H1 (cell line): ENCODE measurements at regions not wholly inside any gene's neighbourhood (a gene's known extent, or its start where the extent isn't known, plus 50 kb on each side); places are given as distances from the start of the nearest gene placed in this dataset.

Source experiments
- CTCF ChIA-PET: fragments of 300-600 bp; sonication (Branson Sonifier 250); formaldehyde crosslinking; loops from one replicate; lab custom pipeline; 2021; ENCODE audit not compliant: partially characterized antibody; lab: Charles Lee
- POLR2A ChIA-PET: fragments of 300-600 bp; sonication (Branson Sonifier 250); formaldehyde crosslinking; loops from one replicate; lab custom pipeline; 2021; ENCODE audit warnings: inconsistent platforms; ENCODE audit not compliant: partially characterized antibody; lab: Charles Lee
- DNase-seq, 2 experiments: peaks; one replicate each; pipeline versions ENCODE4 v3.0.0 to v3.0.0-alpha.2; 2010 to 2022; ENCODE audit warnings: low spot score in 2 of 2, low read depth in 1 of 2, mixed read lengths in 1 of 2
- FAIRE-seq: peaks from 2 replicates; lab custom pipeline; 2011; peaks lifted over from hg19 to GRCh38; lab: Jason Lieb, UNC
- H2AFZ ChIP-seq: 2 replicates; pipeline ENCODE4 v1.8.1; 2012; ENCODE audit warnings: low read length, inconsistent platforms
- H2AK5ac ChIP-seq: 2 replicates; pipeline ENCODE4 v1.6.1; 2013; ENCODE audit warnings: low read depth, low read length
- H2BK120ac ChIP-seq: replicated peaks from 2 replicates; pipeline ENCODE3; 2013; ENCODE audit warnings: low read depth, low read length, inconsistent platforms
- H2BK12ac ChIP-seq: 2 replicates; pipeline ENCODE4 v1.6.1; 2013; ENCODE audit warnings: low read depth, low read length
- H2BK15ac ChIP-seq: 2 replicates; pipeline ENCODE4 v1.6.1; 2013; ENCODE audit warnings: low read length
- H2BK20ac ChIP-seq: 2 replicates; pipeline ENCODE4 v1.6.1; 2013; ENCODE audit warnings: low read length
- H2BK5ac ChIP-seq: 2 replicates; pipeline ENCODE4 v1.6.1; 2013; ENCODE audit warnings: low read depth, low read length
- H3K14ac ChIP-seq: 2 replicates; pipeline ENCODE4 v1.6.1; 2013; ENCODE audit warnings: inconsistent platforms; ENCODE audit not compliant: insufficient read length
- H3K18ac ChIP-seq: 2 replicates; pipeline ENCODE4 v1.6.1; 2013; ENCODE audit warnings: low read length; ENCODE audit errors: extremely low read depth
- H3K23ac ChIP-seq: 2 replicates; pipeline ENCODE4 v1.6.1; 2013; ENCODE audit warnings: inconsistent platforms; ENCODE audit not compliant: insufficient read length
- H3K23me2 ChIP-seq: 2 replicates; pipeline ENCODE4 v1.6.1; 2013; ENCODE audit warnings: low read depth, low read length
- H3K27ac ChIP-seq: 2 replicates; pipeline ENCODE4 v1.6.1; 2011; ENCODE audit warnings: low read depth, low read length, inconsistent platforms
- H3K27me3 ChIP-seq, 4 experiments: replicated peaks in 1 of 4; 1 replicate in 1 of 4; 2 replicates in 3 of 4; pipeline versions ENCODE4 v1.6.1 to v1.8.1; 2011 to 2013; ENCODE audit warnings: low read length in 3 of 4, mild to moderate bottlenecking in 3 of 4, inconsistent platforms in 2 of 4, mixed read lengths in 2 of 4, moderate library complexity in 1 of 4; ENCODE audit not compliant: control insufficient read depth in 3 of 4, insufficient read depth in 3 of 4; ENCODE audit errors: extremely low read depth in 1 of 4
- H3K36me3 ChIP-seq, 4 experiments: 2 replicates each; pipeline versions ENCODE4 v1.6.1 to v1.8.1; 2011 to 2013; ENCODE audit warnings: mild to moderate bottlenecking in 4 of 4, low read length in 3 of 4, moderate library complexity in 2 of 4, control low read depth in 1 of 4, inconsistent platforms in 1 of 4; ENCODE audit not compliant: insufficient read depth in 4 of 4, control insufficient read depth in 2 of 4
- H3K4ac ChIP-seq: replicated peaks from 2 replicates; pipeline ENCODE3; 2013; ENCODE audit warnings: low read length, low read depth, mixed read lengths, inconsistent platforms; ENCODE audit not compliant: insufficient read length
- H3K4me1 ChIP-seq, 4 experiments: replicated peaks in 1 of 4; 1 replicate in 1 of 4; 2 replicates in 3 of 4; pipeline versions ENCODE4 v1.6.1 to v1.8.1; 2011 to 2013; ENCODE audit warnings: low read length in 3 of 4, inconsistent platforms in 2 of 4, mixed read lengths in 1 of 4; ENCODE audit not compliant: insufficient read depth in 4 of 4, control insufficient read depth in 3 of 4
- H3K4me2 ChIP-seq, 2 experiments: 2 replicates each; pipeline versions ENCODE4 v1.6.1 to v1.8.1; 2011 to 2013; ENCODE audit warnings: low read depth in 2 of 2, low read length in 2 of 2, control low read depth in 1 of 2, inconsistent platforms in 1 of 2, mild to moderate bottlenecking in 1 of 2; ENCODE audit not compliant: insufficient read depth in 1 of 2
- H3K4me3 ChIP-seq, 4 experiments: fragments of 200-600, 300-600 bp in 1 of 4; sonication (generic), shearing (Covaris generic), sonication (Bioruptor Twin) in 1 of 4; 2 replicates each; pipeline versions ENCODE4 v1.5.1 to v1.8.1; 2011 to 2016; ENCODE audit warnings: low read length in 4 of 4, low read depth in 3 of 4, control low read depth in 2 of 4, inconsistent platforms in 2 of 4, mild to moderate bottlenecking in 2 of 4, mixed read lengths in 1 of 4, moderate library complexity in 1 of 4; ENCODE audit not compliant: insufficient read depth in 2 of 4; ENCODE audit errors: extremely low read depth in 1 of 4
- H3K56ac ChIP-seq: replicated peaks from 2 replicates; pipeline ENCODE3; 2013; ENCODE audit warnings: low read depth, mild to moderate bottlenecking, mixed read lengths, low read length, inconsistent platforms; ENCODE audit not compliant: insufficient read length
- H3K79me1 ChIP-seq: 2 replicates; pipeline ENCODE4 v1.6.1; 2013; ENCODE audit warnings: low read depth, low read length, control low read depth
- H3K79me2 ChIP-seq, 2 experiments: 2 replicates each; pipeline versions ENCODE4 v1.6.1 to v1.8.1; 2012 to 2013; ENCODE audit warnings: low read length in 2 of 2, mild to moderate bottlenecking in 2 of 2, inconsistent platforms in 1 of 2; ENCODE audit not compliant: insufficient read depth in 2 of 2, control insufficient read depth in 1 of 2
- H3K9ac ChIP-seq, 4 experiments: replicated peaks in 1 of 4; 1 replicate in 1 of 4; 2 replicates in 3 of 4; pipeline versions ENCODE4 v1.6.1 to v1.8.1; 2011 to 2013; ENCODE audit warnings: low read depth in 3 of 4, low read length in 3 of 4, control low read depth in 2 of 4, mild to moderate bottlenecking in 2 of 4, moderate library complexity in 2 of 4, inconsistent platforms in 1 of 4; ENCODE audit errors: extremely low read depth in 1 of 4
- H3K9me3 ChIP-seq, 2 experiments: 2 replicates each; pipeline versions ENCODE4 v1.6.1 to v1.8.1; 2012 to 2013; ENCODE audit warnings: mild to moderate bottlenecking in 2 of 2, moderate library complexity in 2 of 2, control low read depth in 1 of 2, inconsistent platforms in 1 of 2, low read depth in 1 of 2, low read length in 1 of 2, mixed read lengths in 1 of 2; ENCODE audit not compliant: insufficient read depth in 2 of 2
- H4K20me1 ChIP-seq, 2 experiments: replicated peaks in 1 of 2; 2 replicates each; pipeline versions ENCODE3 to v1.8.1; 2011 to 2013; ENCODE audit warnings: inconsistent platforms in 2 of 2, low read length in 2 of 2, mild to moderate bottlenecking in 1 of 2; ENCODE audit not compliant: insufficient read depth in 2 of 2, control insufficient read depth in 1 of 2
- H4K5ac ChIP-seq: 2 replicates; pipeline ENCODE4 v1.6.1; 2013; ENCODE audit warnings: low read length, low read depth, mixed read lengths, inconsistent platforms; ENCODE audit not compliant: insufficient read length
- H4K8ac ChIP-seq: 2 replicates; pipeline ENCODE4 v1.8.0; 2013; ENCODE audit warnings: mild to moderate bottlenecking, moderate library complexity, low read length, inconsistent platforms; ENCODE audit not compliant: insufficient read depth; ENCODE audit errors: extremely low read depth
- H4K91ac ChIP-seq: replicated peaks from 2 replicates; pipeline ENCODE3; 2013; ENCODE audit warnings: low read length, mixed read lengths, inconsistent platforms; ENCODE audit not compliant: insufficient read length
- E2F6 ChIP-seq: IDR thresholded peaks from 2 replicates; pipeline ENCODE4 v1.6.1; 2012; ENCODE audit warnings: inconsistent platforms
- GABPA ChIP-seq: IDR thresholded peaks from 2 replicates; pipeline ENCODE4 v1.6.1; 2011; ENCODE audit warnings: mild to moderate bottlenecking, low read length, moderate library complexity, borderline replicate concordance; ENCODE audit not compliant: insufficient read depth
- PHF8 ChIP-seq: fragments of 200-600 bp; sonication (generic); conservative IDR thresholded peaks from 2 replicates; pipeline ENCODE4 v1.7.1; 2012; ENCODE audit warnings: low read depth, mild to moderate bottlenecking, inconsistent platforms, low read length, moderate library complexity
- YY1 ChIP-seq: IDR thresholded peaks from 2 replicates; pipeline ENCODE4 v1.6.1; 2011; ENCODE audit warnings: low read depth, mild to moderate bottlenecking, low read length
- WGBS, 2 experiments: shearing (Covaris generic) in 1 of 2; methylation state at CpG; one replicate each; pipeline versions ENCODE4 v1.1.6 to v1.1.7; 2013 to 2015; ENCODE audit warnings: low lambda C conversion rate in 2 of 2, mixed read lengths in 2 of 2, inconsistent platforms in 1 of 2, low coverage in 1 of 2, missing lambda C conversion rate in 1 of 2; ENCODE audit not compliant: insufficient replicate concordance in 2 of 2, insufficient coverage in 1 of 2, insufficient read length in 1 of 2; ENCODE audit errors: extremely low coverage in 1 of 2, missing lambda C conversion rate in 1 of 2; 5-methylcytosine and 5-hydroxymethylcytosine counted together

GRCh38 chr4:62199291-62199810 lies 999.2 kb downstream of the ADGRL3 start:
- 95% methylated on average over 8 of the region's 8 CpGs; no CpG with 5 or more reads in 1 of the 2 experiments for WGBS, 2 experiments
- Histone ChIP-seq H3K79me1 (no peaks in the 10 kb centered on the region), H4K91ac (no peak overlapping the region), H3K18ac (no peak overlapping the region), H3K4ac (no peak overlapping the region), H3K27me3 (peaks cover 0 to 1% (median 0%) of the 10 kb centered on the region in 4 experiments; a peak in 1 of 7 replicates), H3K14ac (no peak overlapping the region), H3K36me3 (no peaks in the 10 kb centered on the region), H3K4me3 (no peak overlapping the region), H4K8ac (no peak overlapping the region), H3K4me2 (no peak overlapping the region), H3K23me2 (no peaks in the 10 kb centered on the region), H3K9ac (no peak overlapping the region), H3K79me2 (no peaks in the 10 kb centered on the region), H4K5ac (no peak overlapping the region), H3K27ac (no peak overlapping the region), H4K20me1 (no peaks in the 10 kb centered on the region), H2BK15ac (no peak overlapping the region), H2AK5ac (no peak overlapping the region), H3K56ac (no peak overlapping the region), H2BK12ac (no peak overlapping the region), H2BK5ac (no peak overlapping the region), H2AFZ (0 out of 2 replicates have a peak overlapping the region, but pooled peaks have one; percentile 50), H2BK120ac (no peak overlapping the region), H3K9me3 (no peaks in the 10 kb centered on the region), H2BK20ac (no peak overlapping the region), H3K23ac (no peak overlapping the region), H3K4me1 (no peaks in the 10 kb centered on the region)
- ChIA-PET CTCF (interaction anchor here (1.2 kb wide), 1 partner anchor 445 kb away, joined by 3 read pairs; no protein-coding TSS in a partner anchor), POLR2A (no interaction called here)
- no peak for DNase-seq
- TF ChIP-seq GABPA (no peak), E2F6 (no peak), YY1 (no peak), PHF8 (no peak)
- FAIRE-seq = peak; percentile 55
